ENCODE measurements at regions not wholly inside any gene's neighbourhood (a gene's known extent, or its start where the extent isn't known, plus 50 kb on each side); places are given as distances from the start of the nearest gene placed in this dataset.
"Not testable (repeated sequence)": the region's sequence is repeated elsewhere in the genome, so short reads cannot be mapped to it uniquely, and the experiment has no call there.

DNA sequence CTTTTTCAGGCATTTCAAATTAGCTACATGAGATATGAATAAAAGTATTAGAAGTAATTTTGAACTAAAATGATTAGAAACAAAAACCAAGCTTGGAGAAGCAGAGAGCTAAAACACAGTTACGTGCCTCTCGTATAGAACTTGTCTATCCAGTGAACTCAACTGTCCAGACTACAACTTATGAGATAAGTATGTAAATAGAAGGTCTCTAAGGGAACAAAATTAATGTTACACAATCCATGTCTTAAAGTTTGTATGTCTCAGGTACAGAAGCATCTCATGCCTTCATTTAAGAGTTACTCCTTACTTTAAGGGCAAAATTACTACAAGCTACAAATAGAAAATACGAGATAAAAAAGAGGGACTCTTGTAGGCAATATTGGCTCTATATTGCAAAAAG is 316.8 kb downstream of the CETN3 start:
- Histone ChIP-seq H3K9me3 (ENCODE audit: insufficient read depth, low read depth, low read length) (no peaks in the 10 kb centered on the region), H3K4me1 (ENCODE audit: insufficient read depth, low read length) (no peaks in the 10 kb centered on the region), H3K4me3 (ENCODE audit: low read length) (no peak overlapping the region), H3K9ac (ENCODE audit: low read depth, low read length) (no peak overlapping the region), H3K36me3 (ENCODE audit: insufficient read depth, low read depth, low read length) (no peaks in the 10 kb centered on the region), H3K27me3 (ENCODE audit: insufficient read depth, low read length) (no peaks in the 10 kb centered on the region), H3K27ac (ENCODE audit: low read length) (no peak overlapping the region)

GRCh38 chr5:90084342-90084741 is 325.2 kb downstream of the CETN3 start:
- Histone ChIP-seq H3K4me3 (ENCODE audit: low read length) (no peak overlapping the region), H3K36me3 (ENCODE audit: insufficient read depth, low read depth, low read length) (no peaks in the 10 kb centered on the region), H3K4me1 (ENCODE audit: insufficient read depth, low read length) (no peaks in the 10 kb centered on the region), H3K9ac (ENCODE audit: low read depth, low read length) (no peak overlapping the region), H3K9me3 (ENCODE audit: insufficient read depth, low read depth, low read length) (no peaks in the 10 kb centered on the region; the same call in 1 of the 2 replicates), H3K27ac (ENCODE audit: low read length) (no peak overlapping the region), H3K27me3 (ENCODE audit: insufficient read depth, low read length) (no peaks in the 10 kb centered on the region)

DNA sequence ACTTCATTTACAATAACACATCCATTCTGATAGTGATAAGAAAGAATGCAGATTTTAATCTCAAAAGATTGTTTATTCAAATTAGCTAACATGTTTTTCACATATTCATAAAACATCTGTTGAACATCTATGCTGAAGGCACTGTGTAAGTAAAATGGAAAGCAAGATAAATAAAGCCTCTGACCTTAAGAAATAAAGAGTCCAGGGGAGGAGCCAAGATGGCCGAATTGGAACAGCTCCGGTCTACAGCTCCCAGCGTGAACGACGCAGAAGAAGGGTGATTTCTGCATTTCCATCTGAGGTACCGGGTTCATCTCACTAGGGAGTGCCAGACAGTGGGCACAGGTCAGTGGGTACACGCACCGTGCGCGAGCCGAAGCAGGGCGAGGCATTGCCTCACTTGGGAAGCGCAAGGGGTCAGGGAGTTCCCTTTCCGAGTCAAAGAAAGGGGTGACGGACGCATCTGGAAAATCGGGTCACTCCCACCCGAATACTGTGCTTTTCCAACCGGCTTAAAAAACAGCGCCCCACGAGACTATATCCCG is 336.5 kb downstream of the CETN3 start:
- H3K27ac ChIP-seq (ENCODE audit: low read length); H3K36me3 ChIP-seq (ENCODE audit: insufficient read depth, low read depth, low read length); H3K9me3 ChIP-seq (ENCODE audit: insufficient read depth, low read depth, low read length); H3K27me3 ChIP-seq (ENCODE audit: insufficient read depth, low read length); H3K9ac ChIP-seq (ENCODE audit: low read depth, low read length); H3K4me3 ChIP-seq (ENCODE audit: low read length); H3K4me1 ChIP-seq (ENCODE audit: insufficient read depth, low read length): not testable (repeated sequence)

GRCh38 chr5:90071656-90072055 is 337.9 kb downstream of the CETN3 start:
- Histone ChIP-seq H3K27ac (ENCODE audit: low read length) (no peak overlapping the region), H3K9me3 (ENCODE audit: insufficient read depth, low read depth, low read length) (no peaks in the 10 kb centered on the region), H3K4me1 (ENCODE audit: insufficient read depth, low read length) (no peaks in the 10 kb centered on the region), H3K27me3 (ENCODE audit: insufficient read depth, low read length) (no peaks in the 10 kb centered on the region), H3K9ac (ENCODE audit: low read depth, low read length) (no peak overlapping the region), H3K4me3 (ENCODE audit: low read length) (no peak overlapping the region), H3K36me3 (ENCODE audit: insufficient read depth, low read depth, low read length) (no peaks in the 10 kb centered on the region)

GRCh38 chr5:90071066-90071465 is 338.5 kb downstream of the CETN3 start:
- H3K27ac ChIP-seq (ENCODE audit: low read length): no peak overlapping the region
- H3K9me3 ChIP-seq (ENCODE audit: insufficient read depth, low read depth, low read length): no peaks in the 10 kb centered on the region
- H3K4me1 ChIP-seq (ENCODE audit: insufficient read depth, low read length): no peaks in the 10 kb centered on the region
- no peak overlapping the region for H3K9ac ChIP-seq (ENCODE audit: low read depth, low read length)
- no peaks in the 10 kb centered on the region for H3K27me3 ChIP-seq (ENCODE audit: insufficient read depth, low read length)
- H3K36me3 ChIP-seq (ENCODE audit: insufficient read depth, low read depth, low read length): no peaks in the 10 kb centered on the region
- no peak overlapping the region for H3K4me3 ChIP-seq (ENCODE audit: low read length)

DNA sequence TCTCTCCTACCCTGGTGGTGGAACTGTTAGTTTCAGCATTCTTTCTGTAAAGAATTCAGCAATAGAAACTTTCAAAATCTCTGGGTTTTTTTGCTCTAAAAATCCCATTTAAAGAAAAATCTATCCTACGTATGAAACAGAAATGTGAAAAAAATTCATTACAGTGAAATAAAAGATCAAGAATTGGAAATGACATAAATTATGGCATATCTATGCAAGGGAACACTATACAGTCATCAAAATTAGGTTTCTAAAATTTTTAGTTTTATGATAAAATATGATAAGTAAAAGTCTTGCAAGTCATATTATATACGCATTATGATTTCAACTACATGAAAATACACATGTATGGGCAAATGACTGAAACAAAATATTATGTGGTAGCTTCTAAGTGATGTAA is 342.6 kb downstream of the CETN3 start:
- Histone ChIP-seq H3K27ac (ENCODE audit: low read length) (no peak overlapping the region), H3K4me1 (ENCODE audit: insufficient read depth, low read length) (no peaks in the 10 kb centered on the region), H3K4me3 (ENCODE audit: low read length) (no peak overlapping the region), H3K9ac (ENCODE audit: low read depth, low read length) (no peak overlapping the region), H3K36me3 (ENCODE audit: insufficient read depth, low read depth, low read length) (no peaks in the 10 kb centered on the region), H3K27me3 (ENCODE audit: insufficient read depth, low read length) (no peaks in the 10 kb centered on the region), H3K9me3 (ENCODE audit: insufficient read depth, low read depth, low read length) (no peaks in the 10 kb centered on the region)

GRCh38 chr5:90056911-90057705 is 352.4 kb downstream of the CETN3 start:
- H3K9me3 ChIP-seq (ENCODE audit: insufficient read depth, low read depth, low read length): no peaks in the 10 kb centered on the region
- H3K36me3 ChIP-seq (ENCODE audit: insufficient read depth, low read depth, low read length): no peaks in the 10 kb centered on the region
- no peak overlapping the region for H3K4me3 ChIP-seq (ENCODE audit: low read length)
- peaks cover 3% of the 10 kb centered on the region; the same call in 1 of the 2 replicates for H3K4me1 ChIP-seq (ENCODE audit: insufficient read depth, low read length)
- no peak overlapping the region for H3K9ac ChIP-seq (ENCODE audit: low read depth, low read length)
- no peak overlapping the region for H3K27ac ChIP-seq (ENCODE audit: low read length)
- H3K27me3 ChIP-seq (ENCODE audit: insufficient read depth, low read length): no peaks in the 10 kb centered on the region

GRCh38 chr5:90055831-90056328 is 353.7 kb downstream of the CETN3 start:
- no peaks in the 10 kb centered on the region for H3K36me3 ChIP-seq (ENCODE audit: insufficient read depth, low read depth, low read length)
- peaks cover 3% of the 10 kb centered on the region; the same call in 1 of the 2 replicates for H3K4me1 ChIP-seq (ENCODE audit: insufficient read depth, low read length)
- H3K4me3 ChIP-seq (ENCODE audit: low read length): no peak overlapping the region
- H3K27me3 ChIP-seq (ENCODE audit: insufficient read depth, low read length): no peaks in the 10 kb centered on the region
- no peak overlapping the region for H3K9ac ChIP-seq (ENCODE audit: low read depth, low read length)
- H3K9me3 ChIP-seq (ENCODE audit: insufficient read depth, low read depth, low read length): no peaks in the 10 kb centered on the region
- H3K27ac ChIP-seq (ENCODE audit: low read length): no peak overlapping the region

- Histone ChIP-seq H3K36me3 (ENCODE audit: insufficient read depth, low read depth, low read length) (no peaks in the 10 kb centered on the region), H3K27ac (ENCODE audit: low read length) (no peak overlapping the region), H3K9ac (ENCODE audit: low read depth, low read length) (no peak overlapping the region), H3K4me1 (ENCODE audit: insufficient read depth, low read length) (peaks cover 3% of the 10 kb centered on the region; the same call in 1 of the 2 replicates), H3K9me3 (ENCODE audit: insufficient read depth, low read depth, low read length) (no peaks in the 10 kb centered on the region), H3K4me3 (ENCODE audit: low read length) (no peak overlapping the region), H3K27me3 (ENCODE audit: insufficient read depth, low read length) (no peaks in the 10 kb centered on the region)
Measured at GRCh38 chr5:90054612-90055011, 354.9 kb downstream of the CETN3 start.

GRCh38 chr5:90051756-90052155 is 357.8 kb downstream of the CETN3 start:
- Histone ChIP-seq H3K9ac (ENCODE audit: low read depth, low read length) (no peak overlapping the region), H3K4me3 (ENCODE audit: low read length) (no peak overlapping the region), H3K27ac (ENCODE audit: low read length) (no peak overlapping the region), H3K4me1 (ENCODE audit: insufficient read depth, low read length) (peaks cover 2% of the 10 kb centered on the region; the same call in 1 of the 2 replicates), H3K9me3 (ENCODE audit: insufficient read depth, low read depth, low read length) (no peaks in the 10 kb centered on the region), H3K36me3 (ENCODE audit: insufficient read depth, low read depth, low read length) (no peaks in the 10 kb centered on the region), H3K27me3 (ENCODE audit: insufficient read depth, low read length) (no peaks in the 10 kb centered on the region)

DNA sequence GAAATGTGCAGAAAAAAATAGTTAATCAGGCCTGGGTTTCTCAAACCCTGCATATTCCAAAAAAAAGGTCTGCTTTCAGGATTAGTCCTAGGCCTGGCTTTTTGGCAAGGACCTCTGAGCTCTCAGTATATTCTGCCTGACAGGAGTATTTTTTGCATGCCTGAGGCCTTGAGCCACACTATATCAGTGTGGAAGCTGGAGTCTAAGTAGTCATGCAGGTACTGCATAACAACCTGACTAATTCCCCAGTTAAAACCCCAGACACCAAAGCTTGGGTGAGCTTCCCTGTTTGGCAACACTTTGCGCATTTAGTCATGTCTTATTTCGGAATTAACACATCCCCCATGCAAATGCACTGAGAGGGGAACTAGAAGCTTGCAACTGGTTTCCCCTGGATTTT is 359.5 kb downstream of the CETN3 start:
- Histone ChIP-seq H3K27me3 (ENCODE audit: insufficient read depth, low read length) (no peaks in the 10 kb centered on the region), H3K4me1 (ENCODE audit: insufficient read depth, low read length) (no peaks in the 10 kb centered on the region), H3K36me3 (ENCODE audit: insufficient read depth, low read depth, low read length) (no peaks in the 10 kb centered on the region), H3K4me3 (ENCODE audit: low read length) (no peak overlapping the region), H3K9ac (ENCODE audit: low read depth, low read length) (no peak overlapping the region), H3K9me3 (ENCODE audit: insufficient read depth, low read depth, low read length) (peaks cover 9% of the 10 kb centered on the region; the same call in 1 of the 2 replicates), H3K27ac (ENCODE audit: low read length) (no peak overlapping the region)

GRCh38 chr5:90047113-90047512 is 362.4 kb downstream of the CETN3 start:
- no peaks in the 10 kb centered on the region for H3K27me3 ChIP-seq (ENCODE audit: insufficient read depth, low read length)
- no peak overlapping the region for H3K27ac ChIP-seq (ENCODE audit: low read length)
- H3K4me3 ChIP-seq (ENCODE audit: low read length): no peak overlapping the region
- no peak overlapping the region for H3K9ac ChIP-seq (ENCODE audit: low read depth, low read length)
- H3K9me3 ChIP-seq (ENCODE audit: insufficient read depth, low read depth, low read length): peaks cover 14% of the 10 kb centered on the region; the same call in 1 of the 2 replicates
- H3K36me3 ChIP-seq (ENCODE audit: insufficient read depth, low read depth, low read length): no peaks in the 10 kb centered on the region
- no peaks in the 10 kb centered on the region for H3K4me1 ChIP-seq (ENCODE audit: insufficient read depth, low read length)

All from iPS-20b (cell line).